ENCODE measurements at regions not wholly inside any gene's neighbourhood (a gene's known extent, or its start where the extent isn't known, plus 50 kb on each side); places are given as distances from the start of the nearest gene placed in this dataset.

DNA sequence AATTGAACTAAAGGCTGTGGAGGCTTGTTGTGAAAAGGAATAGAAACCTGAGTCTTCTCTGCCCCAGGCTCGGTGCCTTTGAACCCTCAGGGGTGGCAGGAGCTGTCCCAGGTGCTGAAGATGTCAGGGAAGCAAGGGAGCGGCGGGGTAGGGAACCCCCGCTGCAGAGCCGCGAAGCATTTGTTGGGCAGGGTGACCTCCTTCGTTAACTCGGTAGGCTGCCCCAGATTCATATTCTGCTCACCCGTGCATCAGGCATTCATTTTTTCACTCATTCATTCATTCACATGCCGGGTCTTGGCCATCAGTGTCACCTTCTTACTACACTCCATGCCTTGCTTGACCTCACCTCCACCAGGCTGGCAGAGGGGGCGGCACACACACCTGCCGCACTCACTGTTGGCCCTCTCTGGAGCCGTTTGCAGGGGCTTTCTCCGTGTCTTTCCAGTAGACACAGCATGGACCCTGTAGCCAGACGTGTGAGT is 618.9 kb downstream of the BRD1 start:
- no peak for ATAC-seq (ENCODE audit: low read depth)
- Mint-ChIP-seq H3K4me1 (no peaks in the 10 kb centered on the region), H3K27me3 (no peaks in the 10 kb centered on the region), H3K27ac (no peak overlapping the region), H3K4me3 (no peak overlapping the region), H3K9me3 (ENCODE audit: insufficient read depth) (no peaks in the 10 kb centered on the region)
- ChIA-PET CTCF (no interaction called here), POLR2A (no interaction called here)
- WGBS (ENCODE audit: insufficient coverage), result 69% methylated on average over 15 of the region's 15 CpGs
- DNase-seq, result no peak
- intact Hi-C loops (cut with micrococcal nuclease), result no loop called here
- H3K9ac ChIP-seq (ENCODE audit: low read length), result no peak overlapping the region
- no peaks in the 10 kb centered on the region for H4K20me1 ChIP-seq (ENCODE audit: control insufficient read depth, insufficient read depth, low read length, poor library complexity, severe bottlenecking)
- no peak overlapping the region for H3K27ac ChIP-seq (ENCODE audit: low read length in 2 of 2)
- H2AFZ ChIP-seq (ENCODE audit: insufficient read depth, low read depth, low read length, poor library complexity, severe bottlenecking), result no peak overlapping the region
- H3K36me3 ChIP-seq (replicated peaks in 1 of 2; ENCODE audit: control extremely low read depth in 1 of 2, control insufficient read depth in 1 of 2, extremely low read depth in 1 of 2, insufficient read depth in 2 of 2, low read length in 1 of 2), result no peaks in the 10 kb centered on the region
- no peak for TF ChIP-seq EZH2 (IDR thresholded peaks at IDR 0.05; ENCODE audit: borderline replicate concordance, insufficient read depth, low read depth, low read length, poor library complexity, severe bottlenecking)
- TF ChIP-seq, protein P1, sequence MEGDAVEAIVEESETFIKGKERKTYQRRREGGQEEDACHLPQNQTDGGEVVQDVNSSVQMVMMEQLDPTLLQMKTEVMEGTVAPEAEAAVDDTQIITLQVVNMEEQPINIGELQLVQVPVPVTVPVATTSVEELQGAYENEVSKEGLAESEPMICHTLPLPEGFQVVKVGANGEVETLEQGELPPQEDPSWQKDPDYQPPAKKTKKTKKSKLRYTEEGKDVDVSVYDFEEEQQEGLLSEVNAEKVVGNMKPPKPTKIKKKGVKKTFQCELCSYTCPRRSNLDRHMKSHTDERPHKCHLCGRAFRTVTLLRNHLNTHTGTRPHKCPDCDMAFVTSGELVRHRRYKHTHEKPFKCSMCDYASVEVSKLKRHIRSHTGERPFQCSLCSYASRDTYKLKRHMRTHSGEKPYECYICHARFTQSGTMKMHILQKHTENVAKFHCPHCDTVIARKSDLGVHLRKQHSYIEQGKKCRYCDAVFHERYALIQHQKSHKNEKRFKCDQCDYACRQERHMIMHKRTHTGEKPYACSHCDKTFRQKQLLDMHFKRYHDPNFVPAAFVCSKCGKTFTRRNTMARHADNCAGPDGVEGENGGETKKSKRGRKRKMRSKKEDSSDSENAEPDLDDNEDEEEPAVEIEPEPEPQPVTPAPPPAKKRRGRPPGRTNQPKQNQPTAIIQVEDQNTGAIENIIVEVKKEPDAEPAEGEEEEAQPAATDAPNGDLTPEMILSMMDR (IDR thresholded peaks at IDR 0.05), result no peak
- H3K9me3 ChIP-seq (ENCODE audit: control extremely low read depth in 1 of 3, control insufficient read depth in 2 of 3, insufficient read depth in 1 of 3, low read length in 2 of 3), result peaks cover 0 to 15% (median 0%) of the 10 kb centered on the region in 3 donors
- no peaks in the 10 kb centered on the region for H3K4me1 ChIP-seq (ENCODE audit: control insufficient read depth in 2 of 2, insufficient read depth in 2 of 2, low read length in 2 of 2)
- no peaks in the 10 kb centered on the region for H3K27me3 ChIP-seq (replicated peaks in 1 of 4; ENCODE audit: control extremely low read depth in 1 of 4, control insufficient read depth in 3 of 4, insufficient read depth in 4 of 4, low read length in 3 of 4)
- no peaks in the 10 kb centered on the region for H3K79me2 ChIP-seq (ENCODE audit: control insufficient read depth, insufficient read depth, low read length)
- no peak overlapping the region for H3K4me3 ChIP-seq (ENCODE audit: control extremely low read depth in 1 of 5, extremely low read depth in 1 of 5, insufficient read depth in 1 of 5, low read depth in 2 of 5, low read length in 4 of 5)
- H3K4me2 ChIP-seq (replicated peaks; ENCODE audit: low read depth, low read length, poor library complexity, severe bottlenecking), result no peak overlapping the region

DNA sequence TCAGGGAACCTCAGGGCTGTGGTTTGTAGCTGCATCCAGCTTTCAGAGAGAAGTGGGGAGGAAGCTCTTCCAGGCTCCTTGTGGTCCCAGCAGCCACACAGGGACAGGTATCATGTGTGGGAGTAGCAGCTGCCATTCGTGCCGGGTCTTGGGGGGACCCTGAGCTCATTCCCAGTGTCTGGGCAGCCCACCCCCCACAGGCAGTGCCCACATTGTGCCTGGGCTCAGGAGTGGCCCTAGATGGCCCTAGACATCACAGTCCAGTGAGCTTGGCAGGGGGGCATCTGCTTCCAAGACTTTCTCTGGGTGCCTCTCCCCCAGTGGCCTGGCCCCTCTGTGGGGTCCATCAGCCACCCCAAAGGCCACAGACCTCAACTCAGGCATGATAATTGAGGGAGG is 619.7 kb downstream of the BRD1 start:
- no peak for DNase-seq
- CTCF ChIA-PET, result no interaction called here
- no peaks in the 10 kb centered on the region for H3K4me1 Mint-ChIP-seq
- H3K27me3 Mint-ChIP-seq, result no peaks in the 10 kb centered on the region
- no peak overlapping the region for H2AFZ ChIP-seq (ENCODE audit: insufficient read depth, low read depth, low read length, poor library complexity, severe bottlenecking)
- H3K79me2 ChIP-seq (ENCODE audit: control insufficient read depth, insufficient read depth, low read length), result no peaks in the 10 kb centered on the region
- WGBS (ENCODE audit: insufficient coverage), result 73% methylated on average over 2 of the region's 2 CpGs
- POLR2A ChIA-PET, result no interaction called here
- no peak overlapping the region for H3K27ac ChIP-seq (ENCODE audit: low read length in 2 of 2)
- peaks cover 0 to 15% (median 0%) of the 10 kb centered on the region in 3 donors for H3K9me3 ChIP-seq (ENCODE audit: control extremely low read depth in 1 of 3, control insufficient read depth in 2 of 3, insufficient read depth in 1 of 3, low read length in 2 of 3)
- H3K27me3 ChIP-seq (replicated peaks in 1 of 4; ENCODE audit: control extremely low read depth in 1 of 4, control insufficient read depth in 3 of 4, insufficient read depth in 4 of 4, low read length in 3 of 4), result no peaks in the 10 kb centered on the region
- no peak overlapping the region for H3K27ac Mint-ChIP-seq
- H3K4me3 Mint-ChIP-seq, result no peak overlapping the region
- H3K4me1 ChIP-seq (ENCODE audit: control insufficient read depth in 2 of 2, insufficient read depth in 2 of 2, low read length in 2 of 2), result no peaks in the 10 kb centered on the region
- no peaks in the 10 kb centered on the region for H4K20me1 ChIP-seq (ENCODE audit: control insufficient read depth, insufficient read depth, low read length, poor library complexity, severe bottlenecking)
- no peaks in the 10 kb centered on the region for H3K9me3 Mint-ChIP-seq (ENCODE audit: insufficient read depth)
- TF ChIP-seq EZH2 (IDR thresholded peaks at IDR 0.05; ENCODE audit: borderline replicate concordance, insufficient read depth, low read depth, low read length, poor library complexity, severe bottlenecking), result no peak
- H3K9ac ChIP-seq (ENCODE audit: low read length), result no peak overlapping the region
- ATAC-seq (ENCODE audit: low read depth), result no peak
- H3K4me3 ChIP-seq (ENCODE audit: control extremely low read depth in 1 of 5, extremely low read depth in 1 of 5, insufficient read depth in 1 of 5, low read depth in 2 of 5, low read length in 4 of 5), result no peak overlapping the region
- H3K4me2 ChIP-seq (replicated peaks; ENCODE audit: low read depth, low read length, poor library complexity, severe bottlenecking), result no peak overlapping the region
- intact Hi-C loops (cut with micrococcal nuclease), result no loop called here
- H3K36me3 ChIP-seq (replicated peaks in 1 of 2; ENCODE audit: control extremely low read depth in 1 of 2, control insufficient read depth in 1 of 2, extremely low read depth in 1 of 2, insufficient read depth in 2 of 2, low read length in 1 of 2), result no peaks in the 10 kb centered on the region
